Activated CD8-positive, alpha-beta memory T cell treated with anti-CD3 and anti-CD28 coated beads, Interleukin-2, amount 50 U/mL, for 4 hours (primary cell): ENCODE measurements at regions not wholly inside any gene's neighbourhood (a gene's known extent, or its start where the extent isn't known, plus 50 kb on each side); places are given as distances from the start of the nearest gene placed in this dataset.

ENCODE experiments used
- DNase-seq: peaks from one replicate; pipeline ENCODE4 v3.0.0-alpha.2; 2020

DNA sequence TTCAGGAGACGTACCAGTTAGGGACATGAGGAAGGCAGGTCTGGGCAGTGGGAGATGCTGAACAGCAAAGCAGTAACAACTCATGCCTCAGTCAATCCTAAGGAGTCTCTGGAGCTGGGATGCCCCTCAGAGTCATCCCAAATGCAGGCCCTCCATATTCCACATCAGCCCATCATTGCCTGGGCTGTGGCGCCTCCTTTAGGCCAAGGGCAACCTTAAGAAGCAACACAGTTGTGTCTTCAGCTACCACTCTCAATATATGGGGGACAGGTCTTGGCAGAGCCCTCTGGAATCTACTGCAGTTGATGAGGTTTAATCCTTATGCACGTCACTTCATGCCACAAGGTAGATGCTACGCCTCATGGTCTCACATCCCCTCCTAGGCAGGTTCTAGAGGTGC, 682.0 kb upstream of the RAB6C start:
- no peak for DNase-seq

DNA sequence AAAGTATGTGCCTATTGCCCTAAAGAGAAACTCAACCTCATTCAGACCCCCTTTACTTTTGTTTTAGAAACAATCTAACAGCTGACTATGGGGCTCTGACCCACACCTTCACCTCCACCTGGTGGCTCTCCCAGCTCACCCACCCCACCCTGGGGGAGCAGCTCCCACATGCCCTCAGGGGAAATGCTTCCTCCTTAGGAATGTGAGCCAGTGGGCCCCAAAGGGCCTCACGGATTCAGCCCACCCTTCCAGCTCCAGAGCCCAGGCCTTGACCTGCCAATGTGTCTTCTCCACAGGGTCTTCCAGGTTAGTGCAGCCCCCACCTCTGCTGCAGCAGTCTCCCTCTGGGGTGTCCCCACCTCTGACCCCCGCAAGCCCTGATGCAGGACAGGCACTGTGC, 680.1 kb upstream of the RAB6C start:
- no peak for DNase-seq

DNA sequence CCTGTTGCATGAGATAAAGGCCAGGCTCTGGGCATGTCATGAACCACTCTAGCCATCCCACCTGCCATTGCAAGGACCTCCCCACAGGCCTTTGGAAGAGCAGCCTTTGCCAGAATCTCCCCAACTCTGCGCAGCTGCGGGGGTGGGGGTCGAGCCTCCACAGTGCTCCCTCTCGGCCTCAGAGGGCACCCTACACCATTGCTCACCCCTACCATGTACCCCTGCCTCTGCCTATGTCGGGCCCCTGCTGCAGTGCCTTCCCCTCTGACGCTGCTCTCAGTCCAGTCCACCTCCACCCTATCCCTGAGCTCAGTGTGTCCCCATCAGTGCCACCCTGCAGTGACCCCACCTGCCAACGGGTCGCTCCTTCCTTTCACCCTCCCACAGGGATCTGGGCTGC, 679.7 kb upstream of the RAB6C start:
- no peak for DNase-seq

DNA sequence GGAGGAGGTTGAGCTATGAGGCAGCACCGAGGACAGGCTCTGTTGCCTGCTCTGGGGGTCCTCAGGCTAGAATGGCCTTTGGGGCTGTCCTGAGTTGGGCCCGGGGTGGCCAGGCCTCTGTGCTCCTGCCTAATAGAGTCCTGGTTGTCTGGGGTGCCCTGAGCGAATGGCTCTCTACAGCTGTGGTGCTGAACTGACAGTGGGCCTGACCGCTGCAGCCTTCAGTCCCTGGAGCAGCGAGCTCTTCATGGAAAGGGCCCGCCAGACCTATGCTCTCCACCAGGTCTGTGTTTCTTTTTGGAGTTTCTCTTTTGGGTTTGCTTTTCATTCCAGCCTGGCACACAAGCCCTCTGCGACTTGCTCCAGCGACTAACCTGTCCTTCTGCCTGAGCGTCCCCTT, 679.0 kb upstream of the RAB6C start:
- no peak for DNase-seq

DNA sequence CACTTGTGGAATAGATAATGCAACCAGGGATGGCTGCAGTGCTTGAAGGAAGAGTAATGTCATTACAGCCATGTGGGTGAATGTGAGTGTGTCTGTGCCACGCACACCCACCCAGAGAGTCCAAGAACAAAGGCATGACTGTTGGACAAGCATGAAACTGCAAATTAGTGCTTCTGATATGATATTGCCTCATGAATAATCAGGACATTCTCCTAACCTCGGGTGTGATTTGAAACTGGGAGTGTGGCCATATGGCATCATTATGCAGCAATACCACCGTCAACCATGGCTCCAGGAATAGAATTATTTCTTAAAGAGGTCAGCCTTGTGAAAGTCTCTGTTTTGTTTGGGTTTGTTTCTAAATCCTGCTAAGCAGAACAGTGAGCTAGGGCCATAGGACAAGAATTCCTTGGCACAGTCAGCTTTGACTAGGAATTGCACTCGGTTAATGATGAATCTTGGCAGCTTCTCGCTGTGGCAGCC, 678.0 kb upstream of the RAB6C start:
- DNase-seq, result no peak

DNA sequence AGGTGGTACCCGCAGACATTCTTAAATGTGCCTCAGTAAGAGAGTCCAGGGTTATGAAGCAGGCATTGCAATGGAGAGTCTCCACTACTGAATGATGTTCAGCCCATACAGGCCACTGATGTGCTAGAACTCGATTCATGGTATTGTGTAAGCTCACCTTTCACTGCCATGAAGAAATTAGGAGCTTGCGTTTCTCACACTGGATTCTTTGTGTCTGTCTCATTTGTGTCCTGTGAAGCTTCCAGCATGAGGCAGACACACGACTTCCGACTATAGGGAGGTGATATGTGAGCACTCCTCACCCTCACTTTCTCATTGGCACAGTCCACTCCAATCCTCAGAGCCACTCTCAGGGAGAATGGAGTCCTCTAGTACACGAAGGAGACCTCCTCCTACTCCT, 677.4 kb upstream of the RAB6C start:
- DNase-seq, result no peak

DNA sequence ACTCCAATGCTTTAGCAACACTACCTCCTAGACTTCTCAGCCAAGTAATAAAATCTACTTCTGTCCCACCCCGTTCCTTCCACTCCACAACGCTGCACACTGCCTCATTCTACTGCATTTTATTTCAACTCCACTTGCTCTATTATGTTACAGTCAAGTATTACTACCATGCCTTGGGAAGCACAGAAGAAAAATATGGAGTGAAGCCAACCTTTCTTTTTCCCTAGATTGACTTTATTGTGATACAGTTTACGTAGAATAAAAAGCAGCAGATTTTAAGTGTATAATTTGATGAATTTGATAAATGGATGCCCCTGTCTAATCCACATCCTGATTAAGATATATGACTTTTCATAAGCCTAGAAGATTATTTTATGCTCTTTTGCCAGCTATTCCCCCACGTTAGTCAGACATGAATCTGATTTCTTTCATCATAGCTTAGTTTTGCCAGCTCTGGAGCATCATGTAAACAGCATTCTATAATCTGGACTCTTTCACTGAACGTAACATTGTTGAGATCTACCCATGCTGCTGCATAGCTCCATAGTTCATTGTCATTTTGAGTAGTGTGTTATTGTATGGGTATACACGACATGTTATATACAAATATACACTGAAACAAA, 676.8 kb upstream of the RAB6C start:
- no peak for DNase-seq

DNA sequence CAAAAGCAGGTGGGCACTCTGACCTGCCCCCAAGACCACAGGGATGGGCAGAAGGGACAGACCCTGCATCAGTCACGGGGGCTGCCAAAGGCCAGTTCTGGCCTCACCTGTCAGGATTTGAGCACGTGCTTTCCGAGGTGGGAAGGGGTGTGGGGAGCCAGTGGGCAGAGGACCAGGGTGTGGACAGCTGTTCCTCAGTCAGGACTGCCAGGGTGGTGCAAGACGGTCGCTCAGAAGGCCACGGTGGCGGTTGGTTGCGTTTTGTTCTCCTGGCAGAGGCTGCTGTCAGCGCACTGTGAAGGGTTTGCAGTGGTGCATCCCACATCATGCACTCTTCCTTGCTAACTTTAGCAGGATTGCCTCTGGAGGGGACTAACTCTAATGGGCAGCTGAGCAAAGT, 665.3 kb upstream of the RAB6C start:
- DNase-seq, result no peak

DNA sequence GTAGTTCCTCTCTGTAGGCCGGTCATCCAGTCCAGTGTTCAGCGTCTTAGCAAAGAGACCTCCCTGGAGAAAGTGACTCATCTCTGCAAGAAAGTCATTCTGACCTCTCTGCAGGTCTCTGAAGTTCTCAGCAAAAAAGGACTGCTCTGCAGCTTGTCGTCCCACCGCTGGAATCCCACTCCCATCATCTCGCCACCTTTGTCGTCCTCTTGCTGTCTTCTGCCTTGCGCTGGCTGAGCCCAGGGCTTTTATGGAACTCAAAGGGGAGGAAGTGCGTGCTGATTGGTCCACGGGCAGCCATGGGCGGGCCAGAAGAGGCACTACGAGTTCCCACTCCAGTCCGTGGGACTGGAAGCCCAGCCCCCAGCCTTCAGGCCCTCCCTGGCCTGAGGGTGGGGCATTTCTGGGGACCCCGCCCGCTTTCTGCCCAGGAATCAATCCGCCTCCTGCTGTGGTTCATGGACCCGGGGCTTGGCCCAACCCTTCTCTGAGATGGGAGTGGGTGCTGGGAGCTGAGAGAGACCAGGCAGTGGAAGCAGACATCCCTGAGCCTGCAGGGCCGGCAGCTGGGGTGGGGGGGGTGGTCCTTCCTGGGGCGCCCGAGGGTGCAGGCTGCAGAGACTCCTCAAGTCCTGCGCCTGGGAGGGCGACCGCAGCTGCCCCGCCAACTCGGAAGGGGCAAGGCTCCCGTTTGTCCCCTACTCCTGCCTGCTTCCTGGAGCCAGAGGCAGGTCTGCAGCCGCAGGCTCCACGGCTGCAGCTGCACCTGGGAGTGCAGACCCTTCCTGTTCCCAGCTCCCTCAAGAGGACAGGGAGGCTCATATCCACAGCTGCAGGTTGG, 660.7 kb upstream of the RAB6C start:
- DNase-seq, result no peak

DNA sequence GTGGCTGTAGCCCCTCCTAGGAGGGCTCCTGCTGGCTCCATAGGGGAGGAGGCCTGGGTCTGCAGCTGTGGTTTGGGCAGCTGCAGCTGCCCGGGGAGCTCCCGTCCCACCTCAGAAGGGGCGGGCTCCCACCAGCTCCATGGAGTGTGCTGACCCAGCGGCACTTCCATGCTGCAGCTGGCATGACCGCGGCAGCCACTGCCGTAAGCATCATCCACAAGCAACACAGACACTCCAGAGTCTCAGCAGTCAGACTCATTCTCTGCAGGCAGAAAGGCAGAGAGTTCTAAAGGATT, 660.1 kb upstream of the RAB6C start:
- no peak for DNase-seq

DNA sequence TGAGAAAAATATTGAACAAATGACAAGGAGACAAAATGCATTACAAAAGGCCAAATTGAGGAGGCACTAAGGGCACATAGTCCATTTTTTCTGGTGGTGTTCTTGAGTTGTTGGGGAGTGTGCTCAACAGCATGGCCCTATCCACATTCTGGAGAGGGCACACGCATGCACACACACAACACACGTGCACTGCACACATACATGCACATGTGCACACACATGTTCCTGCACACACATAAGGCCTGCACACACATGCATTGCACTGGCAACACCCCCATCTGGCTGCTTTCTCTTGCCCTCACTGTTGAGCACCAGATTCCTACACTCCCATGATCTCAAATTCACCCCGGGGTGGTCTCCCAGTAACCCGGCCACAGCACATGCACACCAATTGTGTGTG, 659.2 kb upstream of the RAB6C start:
- DNase-seq, result no peak

DNA sequence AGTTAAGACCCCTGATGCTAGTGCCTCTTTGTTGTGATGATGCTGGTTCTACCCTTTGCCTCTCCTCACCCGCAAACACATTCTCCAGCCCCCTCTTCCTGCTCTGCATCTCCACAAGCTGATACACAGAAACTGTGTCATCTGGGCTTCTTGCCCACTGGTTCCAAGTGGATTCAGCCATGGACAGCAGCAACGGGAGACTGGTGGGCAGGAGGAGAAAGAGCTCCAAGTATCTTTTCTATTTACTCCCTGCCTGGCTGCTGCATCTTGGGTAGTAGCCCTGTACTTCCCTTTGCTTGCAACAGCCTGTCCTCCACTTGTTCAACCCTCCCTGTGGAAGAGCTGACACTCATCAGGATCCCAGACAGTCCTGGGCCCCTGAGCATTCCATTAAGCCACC, 655.1 kb upstream of the RAB6C start:
- no peak for DNase-seq

DNA sequence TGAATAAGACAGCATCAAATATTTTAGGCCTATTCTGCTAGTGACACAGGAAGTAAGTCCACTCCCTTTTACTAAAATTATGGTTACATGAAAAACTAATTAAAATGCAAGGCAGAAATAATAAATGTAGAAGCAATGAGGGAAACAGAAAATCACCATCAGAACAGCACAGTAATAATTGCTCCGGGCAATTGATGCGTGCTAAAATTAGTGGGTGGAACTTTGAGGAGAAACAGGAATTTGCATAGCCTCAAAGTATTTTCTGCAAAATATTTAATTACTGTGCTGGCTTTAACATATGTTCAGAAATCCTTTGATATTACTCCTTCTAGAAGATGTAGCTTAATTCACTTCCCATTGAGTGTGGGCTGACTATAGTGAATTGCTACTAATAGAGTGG, 654.3 kb upstream of the RAB6C start:
- DNase-seq, result no peak

DNA sequence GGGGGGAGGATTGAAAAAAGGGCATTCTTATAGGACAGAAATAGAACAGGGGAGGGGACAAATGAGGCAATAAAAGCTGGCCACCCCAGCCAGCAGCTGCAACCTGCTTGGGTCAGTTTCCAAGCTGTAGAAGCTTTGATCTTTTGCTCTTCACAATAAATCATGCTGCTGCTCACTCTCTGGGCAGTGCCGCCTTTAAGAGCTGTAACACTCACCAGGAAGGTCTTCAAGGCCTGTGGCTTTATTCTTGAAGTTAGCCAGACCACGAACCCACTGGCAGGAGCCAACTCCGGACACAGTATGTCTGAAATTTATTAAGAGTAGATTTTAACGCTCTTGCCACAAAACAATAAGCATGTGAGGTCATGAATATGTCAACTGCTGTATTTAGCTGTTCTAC, 649.9 kb upstream of the RAB6C start:
- DNase-seq, result no peak

DNA sequence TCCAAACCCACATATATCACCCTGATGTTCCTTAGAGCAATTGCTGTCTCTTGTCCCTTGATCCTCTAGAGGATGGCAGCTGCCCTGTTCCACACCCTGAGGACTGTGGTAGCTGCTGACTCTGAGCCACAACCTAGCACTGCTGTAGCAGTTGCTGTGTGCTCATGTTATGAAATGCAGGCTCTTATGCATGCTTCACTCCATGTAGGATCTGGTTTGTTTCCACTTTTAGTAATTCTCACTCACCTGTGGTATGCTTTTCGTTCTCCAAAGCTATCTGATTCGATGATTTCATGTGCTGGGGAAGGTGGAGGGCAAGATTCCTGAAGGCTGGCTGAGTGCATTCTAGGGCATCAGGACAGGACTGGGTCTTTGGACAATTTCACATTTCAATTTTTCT, 649.0 kb upstream of the RAB6C start:
- DNase-seq, result no peak

DNA sequence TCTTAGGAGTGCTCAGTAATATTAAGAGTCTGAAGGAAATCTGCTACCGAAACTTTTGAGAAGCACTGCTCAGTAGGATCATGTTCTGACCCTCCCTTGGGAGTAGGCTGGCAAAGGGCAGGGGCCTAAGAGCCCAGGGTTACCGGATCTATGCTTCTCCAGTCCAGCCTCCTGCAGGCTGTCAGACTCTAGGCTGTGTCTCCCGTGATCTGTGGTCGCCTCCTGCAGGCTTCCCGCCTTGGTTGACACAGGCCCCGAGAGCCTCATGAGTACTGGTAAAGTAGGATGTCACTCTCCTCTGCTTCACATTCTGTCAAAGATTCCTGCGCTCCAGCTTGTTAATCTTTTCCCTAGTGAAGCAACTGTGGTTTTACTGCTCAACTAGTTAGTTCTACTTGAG, 647.8 kb upstream of the RAB6C start:
- DNase-seq, result no peak

DNA sequence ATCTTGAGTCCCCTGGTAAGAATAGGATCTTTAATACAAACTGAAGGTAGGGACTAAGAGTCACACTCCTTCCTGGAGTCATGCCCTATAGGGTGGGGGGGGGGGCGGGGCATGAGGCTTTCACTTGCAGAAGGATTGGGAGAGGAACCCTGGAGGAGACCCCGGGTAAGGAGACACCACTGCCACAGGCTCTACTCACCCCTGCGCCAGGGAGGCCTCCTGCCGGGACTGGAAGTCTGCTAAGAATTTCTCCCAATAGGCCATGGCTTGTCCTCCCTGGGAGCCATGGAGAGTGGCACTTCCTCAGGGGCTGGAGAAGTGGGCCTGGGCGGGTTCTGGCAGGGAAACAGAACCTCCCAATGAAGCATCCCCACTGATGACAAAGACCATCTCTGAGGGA, 645.3 kb upstream of the RAB6C start:
- DNase-seq, result no peak

DNA sequence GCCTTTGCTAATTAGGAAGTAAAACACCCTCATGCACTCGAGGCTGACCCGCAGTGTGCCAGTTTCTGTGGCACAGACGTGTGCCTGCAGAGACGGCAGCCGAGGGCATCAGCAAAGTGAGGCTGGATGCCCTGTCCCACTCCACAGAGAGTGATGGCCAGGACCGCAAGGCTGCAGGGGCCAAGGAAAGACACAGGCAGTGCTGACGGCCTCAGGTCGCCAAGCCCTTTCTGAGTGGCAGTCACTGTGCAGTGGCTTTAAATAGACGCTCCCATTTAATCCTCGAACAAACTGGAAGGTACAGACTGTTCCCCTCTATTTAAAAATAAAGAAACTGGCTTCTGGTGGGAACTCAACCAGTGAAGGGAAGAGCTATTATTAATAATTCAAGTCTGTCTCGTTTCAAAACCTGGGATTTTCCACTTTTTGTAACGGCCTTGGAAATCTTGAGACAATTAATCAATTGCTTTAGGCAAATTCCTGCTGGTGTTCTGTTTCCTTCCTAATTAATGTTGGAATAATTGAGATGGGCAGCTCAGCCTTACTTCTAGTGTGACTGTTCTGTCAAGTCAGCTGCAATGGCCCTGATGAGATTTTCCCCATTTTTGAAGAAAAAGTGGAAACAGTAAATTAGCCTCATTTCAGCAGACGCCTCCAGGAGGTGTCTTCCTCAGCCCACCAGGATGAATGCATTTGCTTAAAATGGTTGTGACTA, 644.6 kb upstream of the RAB6C start:
- DNase-seq, result no peak

DNA sequence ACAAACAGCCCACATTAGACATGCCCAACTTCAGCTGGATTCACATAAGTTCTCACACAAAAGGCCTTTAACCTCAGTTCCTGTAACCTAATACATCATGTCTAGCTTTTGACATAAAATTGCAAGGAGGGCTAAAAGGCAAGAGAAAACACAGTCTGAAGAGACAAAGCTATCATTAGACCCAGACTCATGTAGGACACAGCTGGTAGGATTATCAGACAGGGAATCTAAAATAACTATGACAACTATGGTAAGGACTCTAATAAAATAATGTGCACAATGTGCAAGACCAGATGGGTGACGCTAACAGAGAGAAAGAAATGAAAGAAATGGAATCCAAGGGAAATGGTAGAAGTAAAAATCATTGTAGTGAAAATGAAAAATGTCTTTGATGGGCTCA, 643.2 kb upstream of the RAB6C start:
- no peak for DNase-seq

DNA sequence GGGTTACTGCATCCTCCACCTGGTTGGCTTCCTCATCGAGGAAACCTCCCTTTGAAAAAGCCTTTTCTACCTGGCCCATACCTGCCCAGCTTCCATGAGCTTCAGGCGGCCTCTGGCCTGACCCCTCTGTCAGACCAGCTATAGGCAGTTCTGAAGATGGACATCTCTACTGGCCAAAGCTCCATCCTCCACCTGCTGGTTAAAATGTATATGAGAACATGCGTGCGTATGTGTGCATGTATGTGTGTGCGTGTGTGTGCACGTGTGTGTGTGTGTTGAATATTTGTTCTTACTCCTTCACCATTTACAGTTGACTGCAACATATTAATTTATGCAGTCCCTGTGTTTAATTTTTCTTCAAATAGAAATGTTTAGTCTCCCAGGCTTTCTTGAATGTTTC, 642.4 kb upstream of the RAB6C start:
- DNase-seq, result no peak

DNA sequence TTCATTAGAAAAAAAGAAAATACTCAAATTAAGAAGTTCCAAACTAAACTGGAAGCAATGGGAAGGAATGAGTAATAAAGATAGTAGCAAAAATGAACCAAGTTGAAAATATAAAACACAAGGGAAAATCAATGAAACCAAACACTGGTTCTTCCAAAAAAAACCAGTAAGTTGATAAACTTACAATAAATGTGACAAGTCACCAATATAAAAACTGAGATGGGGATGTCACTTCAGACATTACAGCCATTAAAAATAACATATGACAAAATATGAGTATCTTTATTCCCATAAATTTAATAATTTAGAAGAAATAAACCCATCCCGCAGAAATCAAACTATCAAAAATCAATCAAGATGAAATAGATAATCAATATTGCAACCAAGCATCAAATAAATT, 633.9 kb upstream of the RAB6C start:
- DNase-seq, result no peak

DNA sequence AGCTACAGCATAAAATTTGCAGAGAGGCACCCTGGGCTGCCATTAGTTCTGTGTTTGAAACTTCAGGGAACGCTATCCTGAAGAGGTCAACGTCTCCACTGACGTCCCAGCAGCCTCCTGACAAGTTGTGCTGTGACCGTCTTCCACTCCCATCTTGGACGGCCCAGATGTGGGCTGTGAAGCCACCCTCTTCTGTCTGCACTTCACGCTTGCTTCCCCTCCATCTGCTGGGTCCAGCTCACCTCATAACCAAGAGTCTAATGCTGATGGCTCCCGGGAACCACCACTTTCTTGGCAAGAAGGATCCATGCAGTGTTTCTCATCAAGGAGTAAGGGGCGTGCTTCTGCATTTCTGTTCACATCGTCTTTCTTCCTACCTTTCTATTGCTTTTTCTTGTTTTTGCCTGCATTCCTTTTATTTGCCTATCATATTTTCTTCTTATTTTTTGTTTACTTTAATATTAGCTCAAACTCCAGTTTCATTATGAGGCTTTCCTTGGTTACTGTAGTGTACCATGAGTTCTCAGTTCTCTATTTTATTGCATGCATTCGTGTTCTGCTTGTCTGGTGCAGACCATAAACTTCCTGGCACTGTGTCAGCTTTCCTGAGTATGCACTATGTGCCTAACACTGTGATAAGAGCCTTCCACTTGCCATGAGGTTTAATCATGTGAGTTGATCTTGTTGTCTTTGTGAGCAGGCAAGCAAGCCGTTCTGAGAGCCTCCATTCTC, 631.8 kb upstream of the RAB6C start:
- DNase-seq, result no peak

DNA sequence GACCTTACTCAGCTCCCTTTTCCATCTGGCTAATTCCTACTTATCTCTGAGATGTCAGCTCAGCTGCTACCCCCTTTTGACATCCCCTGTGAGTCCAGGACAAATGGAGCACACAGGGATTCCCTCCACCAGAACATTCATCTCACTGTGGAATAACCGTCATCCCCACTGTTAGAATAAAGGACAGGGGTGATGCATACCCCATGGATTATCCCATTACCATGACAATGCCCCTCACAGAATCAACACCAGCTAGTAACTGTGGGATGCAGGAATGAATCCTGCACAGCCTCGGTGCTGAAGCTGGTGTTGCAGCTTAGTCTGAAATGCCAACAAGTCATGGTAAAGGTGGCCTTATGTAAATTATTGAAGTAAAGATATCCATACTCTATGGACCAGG, 624.8 kb upstream of the RAB6C start:
- DNase-seq, result no peak

DNA sequence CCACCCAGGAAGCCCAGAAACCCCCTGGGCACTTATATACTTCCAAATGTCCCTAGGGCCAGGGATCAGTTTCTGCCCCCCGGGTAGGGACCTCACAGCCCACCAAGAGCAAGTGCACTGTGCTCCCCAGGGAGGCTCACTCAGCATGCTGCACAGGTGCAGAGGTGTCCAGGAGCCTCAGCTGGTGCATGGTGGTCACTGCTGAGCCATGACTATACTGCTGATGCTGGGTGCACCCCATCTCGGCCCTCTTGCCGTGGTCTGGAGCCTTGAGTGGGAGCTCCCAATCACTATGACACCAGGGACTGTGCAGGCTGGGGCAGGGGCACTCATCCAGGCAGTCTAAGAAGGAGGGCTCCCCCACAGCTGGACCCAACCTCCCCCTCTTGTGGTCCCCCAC, 617.8 kb upstream of the RAB6C start:
- DNase-seq, result no peak
